ENCODE measurements at regions not wholly inside any gene's neighbourhood (a gene's known extent, or its start where the extent isn't known, plus 50 kb on each side); places are given as distances from the start of the nearest gene placed in this dataset.
"Not testable (repeated sequence)": the region's sequence is repeated elsewhere in the genome, so short reads cannot be mapped to it uniquely, and the experiment has no call there.

- not testable (repeated sequence) for TF ChIP-seq CTCF (IDR thresholded peaks at IDR 0.05); ZFX (IDR thresholded peaks at IDR 0.05; ENCODE audit: borderline replicate concordance)
These were observed 284.4 kb downstream of the CWH43 start for GRCh38 chr4:49270435-49270834.
